ENCODE measurements at regions not wholly inside any gene's neighbourhood (a gene's known extent, or its start where the extent isn't known, plus 50 kb on each side); places are given as distances from the start of the nearest gene placed in this dataset.

DNA sequence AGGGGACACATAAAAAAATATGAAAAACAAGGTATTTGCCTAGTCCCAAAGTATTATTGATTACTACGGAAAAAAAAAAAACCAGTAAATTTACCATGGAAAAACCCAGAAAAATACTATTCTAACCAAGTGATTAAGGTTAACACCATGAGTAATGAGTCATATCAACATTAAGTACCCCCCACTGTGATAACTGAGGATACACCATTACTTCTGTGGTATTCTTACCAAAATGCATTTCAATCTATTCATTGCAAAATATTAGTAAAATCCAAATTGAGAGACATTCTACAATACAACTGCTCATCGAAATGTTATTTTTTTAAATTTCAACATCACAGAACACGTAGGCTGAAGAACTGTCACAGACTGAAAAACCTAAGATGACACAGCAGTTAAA, 669.8 kb downstream of the ZEB2 start:
- TF ChIP-seq ELK4 (IDR thresholded peaks at IDR 0.05; ENCODE audit: borderline replicate concordance, low read depth, low read length) (no peak), CTCF (tag by site-specific recombination; IDR thresholded peaks at IDR 0.05) (no peak), ZNF670 (tag by site-specific recombination; IDR thresholded peaks at IDR 0.05; ENCODE audit: low read depth) (no peak)
